LoVo (cell line): ENCODE measurements at regions not wholly inside any gene's neighbourhood (a gene's known extent, or its start where the extent isn't known, plus 50 kb on each side); places are given as distances from the start of the nearest gene placed in this dataset.
"Not testable (repeated sequence)": the region's sequence is repeated elsewhere in the genome, so short reads cannot be mapped to it uniquely, and the experiment has no call there.

Experiments
- DNase-seq: peaks from one replicate; pipeline ENCODE4 v3.0.0-alpha.2; 2016; ENCODE audit warnings: low spot score

DNA sequence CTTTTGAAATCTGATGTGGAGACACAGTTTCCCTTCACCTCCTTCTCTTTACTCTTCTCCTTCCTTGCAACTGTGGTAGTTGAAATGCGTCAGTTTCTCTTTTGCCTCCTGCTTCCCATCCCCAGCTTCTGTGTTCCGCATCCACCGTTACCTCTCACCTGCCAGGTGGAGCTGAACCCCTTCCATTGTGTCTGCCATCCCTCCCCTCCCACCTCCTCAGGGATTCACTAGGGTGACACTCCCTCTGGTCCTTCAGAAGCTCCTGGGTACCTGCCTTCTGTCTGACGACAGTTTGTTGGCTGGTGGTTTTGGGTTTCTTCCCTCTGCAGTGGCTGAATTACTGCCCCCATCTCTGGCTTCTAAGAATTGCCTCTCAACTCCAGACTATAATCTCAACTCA lies 132.1 kb downstream of the SLC24A2 start:
- DNase-seq: no peak

DNA sequence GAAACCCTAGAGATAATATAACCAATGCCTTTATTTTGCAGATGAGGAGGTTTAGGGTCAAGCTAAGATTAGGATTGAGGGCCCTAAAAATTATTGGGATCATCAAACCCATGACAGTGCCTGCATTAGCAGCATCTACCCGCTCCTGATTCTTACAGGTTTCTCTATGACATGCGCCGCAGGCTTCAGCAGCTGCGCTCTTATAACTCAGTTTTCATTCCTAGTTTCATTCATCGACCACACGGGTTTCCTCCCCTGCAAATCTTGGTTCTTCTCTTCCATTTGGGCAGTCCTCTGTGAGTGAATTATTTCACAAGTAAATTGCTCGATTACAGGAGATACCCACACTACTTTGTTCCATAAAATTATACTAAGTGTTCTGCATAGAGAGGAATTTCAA lies 137.2 kb downstream of the SLC24A2 start:
- DNase-seq: no peak

DNA sequence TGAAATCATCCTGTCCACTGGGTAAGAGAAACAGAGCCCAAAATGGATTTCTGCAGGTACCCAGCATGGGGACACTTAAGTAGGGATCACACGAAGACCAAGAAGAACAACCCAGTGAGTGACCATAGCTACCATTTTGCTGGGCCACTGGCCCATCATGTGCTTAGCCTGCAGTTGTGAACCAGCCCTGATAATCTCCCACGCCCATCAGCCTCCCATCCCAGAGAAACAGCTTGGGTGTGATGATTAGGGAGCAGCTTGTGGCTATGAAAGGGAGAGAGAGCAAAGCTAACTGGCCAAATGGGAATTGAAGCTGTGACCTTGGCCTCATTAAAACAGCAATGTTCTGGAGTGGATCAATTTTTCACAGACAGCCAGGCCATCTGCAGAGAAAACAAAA lies 138.5 kb downstream of the SLC24A2 start:
- DNase-seq: no peak

DNA sequence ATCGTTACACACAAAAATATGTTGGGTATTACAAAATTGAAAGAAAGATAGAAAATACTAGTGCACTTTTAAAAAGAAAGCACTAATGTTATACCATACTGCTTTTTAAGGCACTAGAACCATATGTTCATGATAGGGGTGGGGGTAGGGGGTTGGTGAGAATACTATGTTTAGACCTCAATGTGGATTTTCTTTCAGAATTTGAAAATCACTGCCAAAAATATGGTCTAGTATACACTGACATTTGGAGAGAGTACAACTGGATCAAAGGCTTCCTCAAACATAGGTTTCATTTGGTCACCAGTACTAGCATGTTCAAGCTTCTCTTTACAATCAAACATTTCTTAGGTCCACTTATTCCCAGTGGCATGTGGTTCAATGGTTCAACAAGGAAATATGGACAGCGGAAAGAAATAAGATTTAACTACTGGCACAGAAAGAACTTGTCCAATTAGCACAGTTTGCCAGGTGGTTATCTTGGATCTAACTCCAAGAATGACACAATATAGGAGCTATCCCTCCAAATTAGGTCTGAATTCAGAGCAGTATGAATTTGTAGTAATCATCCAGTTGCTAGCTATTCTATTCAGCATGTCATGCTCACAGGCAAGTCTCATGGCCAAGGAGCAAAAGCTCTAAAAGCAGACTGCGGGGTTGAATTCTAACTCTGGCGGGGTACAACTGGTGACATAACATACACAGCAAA lies 139.3 kb downstream of the SLC24A2 start:
- DNase-seq: no peak

DNA sequence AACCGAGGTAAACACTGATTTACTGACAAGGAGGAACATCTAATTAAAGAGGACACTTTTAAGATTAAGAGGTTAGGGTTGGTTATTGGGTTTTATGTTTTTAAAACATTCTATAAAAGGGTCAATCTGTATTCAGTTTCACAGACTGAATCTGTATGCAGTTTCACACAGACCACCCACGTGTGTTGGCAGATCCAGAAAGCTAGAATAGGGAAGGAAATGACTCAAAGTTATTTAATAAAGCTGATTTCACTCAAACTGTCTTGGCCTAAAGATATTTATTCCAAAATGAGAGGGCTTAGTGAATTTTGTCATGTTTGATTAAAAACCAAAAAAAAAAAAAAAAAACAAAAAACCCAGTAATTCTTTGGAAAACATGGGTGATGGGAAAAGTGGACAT lies 140.2 kb downstream of the SLC24A2 start:
- no peak for DNase-seq

DNA sequence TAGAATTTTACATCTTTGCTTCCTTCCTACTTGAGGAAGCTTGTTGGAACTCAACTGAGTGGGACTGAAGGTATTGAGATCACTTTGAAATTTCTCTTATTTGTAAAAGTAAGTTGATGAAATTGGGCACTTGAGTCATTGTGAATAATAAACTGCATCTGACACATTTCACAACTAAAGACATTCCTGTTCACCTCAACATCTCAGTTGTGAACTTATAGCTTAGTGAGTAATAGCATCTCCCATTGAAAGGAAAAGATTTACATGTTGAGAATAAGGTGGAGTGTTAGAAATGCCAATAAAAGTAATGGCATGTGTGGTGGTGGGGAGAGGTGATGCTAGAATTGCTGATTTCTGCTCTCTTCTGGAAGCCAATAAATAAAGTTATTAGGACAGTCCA lies 145.0 kb downstream of the SLC24A2 start:
- no peak for DNase-seq

DNA sequence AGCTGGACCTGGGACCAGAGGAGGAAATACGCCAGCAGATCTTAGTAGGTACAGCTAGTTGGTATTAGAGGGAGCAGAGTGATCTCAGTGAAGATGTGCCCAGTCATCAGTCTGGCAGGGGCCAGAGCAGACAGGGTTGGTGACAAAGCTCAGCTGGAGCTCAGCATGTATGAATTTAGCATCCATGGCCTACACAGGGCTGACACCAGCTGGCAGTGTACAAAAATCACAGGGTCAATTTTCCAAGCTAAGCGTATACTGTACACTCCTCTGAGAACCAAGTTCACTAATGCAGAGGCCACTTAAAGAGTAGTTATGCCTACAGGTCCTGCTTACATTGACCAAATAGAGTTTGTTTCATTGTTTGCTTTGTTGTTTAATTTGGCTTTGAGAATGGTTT lies 146.6 kb downstream of the SLC24A2 start:
- no peak for DNase-seq

DNA sequence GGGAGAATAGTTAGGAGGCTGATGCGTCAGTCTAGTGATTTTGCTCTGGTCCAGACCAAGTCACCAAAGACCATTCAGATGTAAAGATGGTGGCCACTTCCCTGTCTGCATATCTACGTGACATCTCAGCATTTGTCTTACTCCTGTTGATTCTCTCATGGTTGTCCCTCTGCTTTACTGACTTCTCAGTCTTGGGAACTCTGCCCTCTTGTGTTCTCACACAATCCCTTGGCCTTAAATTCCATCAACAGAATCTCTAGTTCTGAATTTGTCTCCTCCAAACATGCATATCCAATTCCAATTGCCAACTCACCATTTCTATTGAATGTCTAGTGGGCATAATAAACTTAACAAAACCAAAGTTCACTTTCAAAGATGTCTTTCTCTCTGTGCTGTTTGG lies 147.8 kb downstream of the SLC24A2 start:
- no peak for DNase-seq

DNA sequence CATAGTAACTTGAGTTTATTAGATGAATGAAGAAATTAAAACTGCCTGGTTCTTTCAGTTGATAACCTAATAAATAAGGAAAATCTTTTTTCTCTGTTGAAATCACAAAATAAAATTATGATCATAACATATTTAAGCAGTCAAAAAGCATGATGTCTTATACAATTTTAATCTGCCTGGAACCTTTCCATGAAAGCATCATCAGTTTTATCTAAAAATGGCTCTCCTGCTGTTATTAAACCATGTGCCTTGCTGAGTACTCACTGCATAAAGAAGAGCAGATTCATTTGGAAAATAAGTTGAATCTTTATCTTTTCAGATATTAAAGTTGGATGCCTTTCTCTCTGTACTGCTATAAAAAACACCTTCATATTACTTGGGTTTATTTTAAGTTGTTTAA lies 148.8 kb downstream of the SLC24A2 start:
- no peak for DNase-seq

DNA sequence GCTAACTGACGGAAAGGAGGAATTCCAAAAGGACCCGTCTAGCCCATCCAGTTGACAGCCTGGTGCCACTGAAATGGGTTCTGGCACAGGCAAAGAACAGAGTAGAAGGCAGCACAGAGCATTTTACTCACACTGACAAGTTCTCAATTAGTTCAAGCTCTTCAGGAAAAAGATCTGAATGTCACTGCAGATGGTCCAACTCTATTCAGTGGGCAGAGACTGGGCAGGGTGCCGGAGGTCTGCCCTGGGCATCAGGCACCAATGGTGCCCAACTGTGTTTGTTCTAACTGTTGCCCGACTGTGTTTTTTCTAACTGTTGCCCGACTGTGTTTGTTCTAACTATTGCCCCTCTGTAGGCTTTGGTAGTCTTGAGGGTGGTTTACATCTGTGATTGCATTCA lies 151.8 kb downstream of the SLC24A2 start:
- DNase-seq: no peak

DNA sequence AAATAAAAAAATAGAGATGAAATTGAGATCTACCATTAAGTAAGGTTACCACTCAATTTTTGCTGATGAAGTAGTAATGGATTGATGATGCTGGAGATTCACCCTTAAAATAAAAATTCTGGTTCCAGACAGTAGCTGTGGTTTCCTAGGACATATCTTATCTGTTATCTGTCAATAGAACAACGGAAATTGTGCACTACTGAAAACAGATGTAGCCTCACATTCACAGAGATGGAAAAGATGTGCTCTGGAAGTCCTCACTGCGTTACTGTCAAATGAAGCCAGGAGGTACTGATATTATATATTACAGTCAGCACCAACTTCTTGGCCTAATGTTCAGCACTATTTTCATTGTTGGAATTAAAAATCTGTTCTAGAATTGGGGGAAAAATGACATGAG lies 154.0 kb downstream of the SLC24A2 start:
- DNase-seq: no peak

DNA sequence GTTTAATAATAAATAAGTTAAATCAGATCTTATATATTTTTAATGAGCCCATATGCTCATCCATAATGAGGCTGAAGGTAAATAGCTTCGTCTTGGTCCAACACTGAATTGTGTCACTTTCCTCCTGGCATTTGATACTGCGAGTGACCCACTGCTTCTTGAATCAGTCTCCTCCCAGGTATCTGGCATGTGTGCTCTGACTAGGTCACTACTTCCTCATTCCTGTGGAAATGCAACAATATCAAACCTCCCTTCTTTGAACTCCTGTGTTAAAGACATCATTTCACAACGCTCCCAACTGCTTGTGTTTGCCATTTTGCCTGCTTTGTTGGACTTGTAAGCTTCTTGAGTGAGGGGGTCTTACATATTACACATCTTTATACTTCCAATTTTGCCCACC lies 157.7 kb downstream of the SLC24A2 start:
- DNase-seq: no peak

DNA sequence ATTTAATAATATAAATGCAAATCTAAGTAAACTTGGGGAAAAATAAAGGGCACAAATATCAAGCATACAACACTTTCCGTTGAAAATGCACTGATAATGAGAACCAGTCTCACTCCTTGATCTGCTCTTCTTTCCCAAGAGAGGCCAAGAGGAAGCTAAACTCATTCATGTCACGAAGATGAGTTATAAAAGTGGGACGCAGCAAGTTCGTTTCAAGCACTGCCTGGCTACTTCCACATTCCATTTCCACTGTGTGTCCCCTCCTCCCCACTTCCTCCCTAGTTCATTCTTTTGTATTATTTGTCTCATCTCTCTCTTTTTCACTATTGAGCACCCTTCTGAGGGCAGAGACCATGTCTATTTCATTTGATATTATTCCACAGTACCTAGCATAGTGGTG lies 158.1 kb downstream of the SLC24A2 start:
- DNase-seq: no peak

DNA sequence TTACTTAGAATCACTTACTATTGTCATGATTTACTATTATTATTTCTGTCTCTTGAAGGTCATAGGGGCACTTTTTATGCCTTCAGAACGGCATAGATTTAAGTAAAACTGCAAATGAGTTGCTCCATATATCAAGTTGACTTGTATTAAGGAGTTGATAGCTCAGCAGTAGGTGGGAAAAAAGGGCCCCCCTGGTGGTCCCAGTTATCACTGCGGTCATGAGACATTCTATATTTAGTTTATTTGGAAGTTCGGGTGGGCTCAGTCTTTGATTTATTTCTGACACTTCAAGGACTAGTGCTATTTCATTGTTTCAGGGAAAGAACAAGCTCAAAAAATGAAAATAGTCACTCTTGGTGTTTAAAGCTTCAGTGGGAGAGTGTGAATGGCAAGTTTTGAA lies 159.3 kb downstream of the SLC24A2 start:
- no peak for DNase-seq

DNA sequence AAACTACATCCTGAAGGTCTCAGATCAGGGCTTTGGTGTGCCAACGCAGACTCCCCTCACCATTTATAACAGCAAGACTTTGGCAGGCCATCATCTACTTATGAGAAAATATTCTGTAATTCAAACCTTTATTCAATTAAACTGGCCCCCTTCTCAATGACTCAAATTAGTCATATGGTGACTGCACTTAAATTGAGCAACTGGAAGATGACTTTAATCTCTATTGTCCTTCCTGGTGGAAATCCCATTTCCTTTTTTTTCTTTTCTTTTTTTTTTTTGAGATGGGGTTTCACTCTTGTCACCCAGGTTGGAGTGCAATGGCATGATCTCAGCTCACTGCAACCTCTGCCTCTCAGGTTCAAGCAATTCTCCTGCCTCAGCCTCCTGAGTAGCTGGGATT lies 163.4 kb downstream of the SLC24A2 start:
- not testable (repeated sequence) for DNase-seq

DNA sequence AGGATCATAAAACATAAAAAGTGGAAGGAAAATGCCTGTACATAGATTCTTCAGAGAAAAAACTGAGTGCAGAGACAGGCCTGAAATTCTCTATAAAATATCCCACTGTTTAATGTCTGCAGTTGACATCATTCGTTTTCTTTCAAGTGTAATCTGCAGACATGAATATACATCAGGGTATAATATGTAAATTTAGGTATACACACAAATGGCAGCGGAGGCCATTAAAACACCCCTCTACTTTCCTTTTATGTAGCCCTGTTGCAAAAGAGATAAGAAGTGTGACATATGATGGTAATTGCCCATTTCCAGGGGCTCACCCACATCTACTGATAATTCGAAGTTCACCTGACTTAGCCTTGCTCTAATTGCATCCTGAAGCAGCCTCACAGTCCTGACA lies 164.3 kb downstream of the SLC24A2 start:
- DNase-seq: no peak

DNA sequence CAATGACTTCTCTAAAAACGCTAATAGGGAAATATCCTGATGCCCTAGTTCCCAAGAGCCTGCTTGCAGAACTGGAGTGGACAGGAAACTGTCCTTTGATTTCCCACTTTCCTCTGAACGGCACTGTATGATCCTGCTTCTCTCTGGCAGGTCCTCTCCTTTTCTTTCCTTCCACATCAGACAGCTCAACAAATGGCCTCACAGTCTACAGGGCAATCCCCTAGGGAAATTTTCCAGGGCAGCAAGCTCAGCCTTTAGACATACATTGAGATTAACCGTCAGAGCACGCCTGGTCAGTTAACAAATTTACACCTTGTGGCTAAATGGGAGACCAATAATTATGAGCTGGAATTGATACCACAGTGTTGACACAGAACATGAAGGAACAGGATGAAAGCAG lies 164.9 kb downstream of the SLC24A2 start:
- DNase-seq: no peak

DNA sequence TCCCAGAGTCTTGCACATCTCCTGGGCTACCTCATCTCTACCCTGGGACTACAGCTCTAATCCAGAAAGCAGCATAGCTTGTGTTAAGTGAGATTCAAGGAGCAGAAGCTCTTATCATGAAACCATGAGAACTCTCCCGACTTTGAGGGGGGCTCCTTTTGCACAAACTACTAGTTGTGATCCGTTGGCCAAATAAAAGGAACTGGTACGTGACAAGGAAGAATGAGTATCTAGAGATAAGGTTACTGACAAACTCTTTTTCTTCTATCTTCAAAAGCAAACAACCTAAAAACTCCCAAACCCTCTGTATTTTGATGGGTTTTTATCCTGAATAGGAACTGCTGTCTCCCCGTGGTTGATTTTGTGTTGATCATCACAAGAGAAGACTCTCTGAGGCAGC lies 168.5 kb downstream of the SLC24A2 start:
- no peak for DNase-seq

DNA sequence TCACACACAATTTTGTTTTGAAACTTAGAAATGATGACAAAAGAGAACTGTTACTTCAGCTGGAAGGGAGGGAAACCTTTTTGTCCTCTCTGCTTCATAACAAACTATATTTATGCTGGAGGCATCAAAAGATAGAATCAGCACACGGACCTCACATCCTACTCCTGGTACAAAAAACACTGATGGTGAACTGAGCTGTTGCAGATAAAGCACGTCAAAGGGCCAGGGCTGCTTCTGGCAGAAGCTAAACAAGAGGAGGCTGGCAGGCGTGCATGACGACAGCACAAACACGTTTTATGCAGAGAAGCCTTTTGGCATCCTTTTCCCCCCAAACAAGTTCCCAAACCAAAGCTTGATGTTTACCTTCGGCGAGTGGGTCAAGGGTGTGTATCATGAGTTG lies 169.6 kb downstream of the SLC24A2 start:
- DNase-seq: no peak

DNA sequence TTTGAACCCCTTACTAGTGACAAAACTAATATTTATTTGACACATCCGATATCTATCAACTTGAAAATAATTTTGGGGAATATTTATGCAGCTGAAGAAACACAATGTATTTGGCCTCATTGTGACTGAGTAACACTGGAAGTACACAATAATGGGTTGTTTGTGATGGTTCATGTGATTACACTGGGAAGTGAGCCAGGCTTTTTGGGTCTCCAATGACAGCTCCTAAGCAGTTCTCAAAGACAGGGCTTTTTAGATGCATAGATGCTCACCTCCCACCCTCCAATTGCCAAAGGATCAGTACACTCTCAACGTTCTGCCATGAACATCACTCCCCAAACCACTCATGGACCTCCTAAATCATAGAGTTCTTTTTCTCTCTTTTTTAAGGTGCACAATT lies 170.0 kb downstream of the SLC24A2 start:
- DNase-seq: no peak

DNA sequence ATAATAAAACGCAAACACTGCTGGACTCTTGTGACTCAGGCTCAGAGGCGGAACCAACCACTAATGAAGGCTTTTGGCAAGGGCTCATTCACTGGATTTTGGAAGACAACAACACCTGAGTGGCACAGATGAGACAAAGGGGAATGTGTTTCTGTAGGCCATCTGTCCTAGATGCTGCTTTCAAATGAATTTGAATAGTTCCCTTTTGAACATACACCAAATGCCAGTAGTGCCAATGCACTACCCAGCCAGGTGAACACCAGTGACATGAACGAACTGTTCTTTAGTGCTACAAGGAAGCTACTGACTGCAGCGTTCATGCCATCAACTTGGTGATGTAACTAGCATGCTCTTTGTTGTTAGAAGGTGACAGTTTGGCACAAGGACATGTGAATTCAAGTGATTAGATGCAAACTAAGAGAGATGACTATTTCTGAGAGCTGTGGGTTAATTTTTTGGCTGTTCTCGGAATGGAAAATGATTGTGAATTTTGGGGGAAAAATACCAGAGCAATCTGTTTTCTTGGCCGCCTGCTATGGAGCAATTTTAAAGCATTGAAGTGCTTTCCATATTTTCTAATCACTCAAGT lies 173.7 kb downstream of the SLC24A2 start:
- no peak for DNase-seq

DNA sequence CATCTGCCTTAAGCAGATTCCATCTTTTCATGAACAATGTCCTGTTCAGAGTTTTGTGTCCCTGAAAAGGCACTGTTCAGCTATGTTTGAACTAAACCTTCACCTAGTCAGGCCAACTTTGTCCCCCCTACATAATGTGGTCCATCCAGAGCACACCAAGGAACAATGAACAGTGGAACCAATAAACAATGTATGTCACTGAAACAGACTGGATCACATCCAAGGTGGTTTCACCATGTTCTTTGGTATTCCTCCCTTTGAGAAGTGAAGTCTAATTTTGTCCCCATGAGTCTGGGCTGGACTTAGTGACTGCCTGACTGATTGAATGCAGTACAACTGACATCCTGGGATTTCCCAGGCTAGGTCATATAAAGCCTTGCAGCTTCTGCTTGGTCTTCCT lies 174.5 kb downstream of the SLC24A2 start:
- DNase-seq: no peak

DNA sequence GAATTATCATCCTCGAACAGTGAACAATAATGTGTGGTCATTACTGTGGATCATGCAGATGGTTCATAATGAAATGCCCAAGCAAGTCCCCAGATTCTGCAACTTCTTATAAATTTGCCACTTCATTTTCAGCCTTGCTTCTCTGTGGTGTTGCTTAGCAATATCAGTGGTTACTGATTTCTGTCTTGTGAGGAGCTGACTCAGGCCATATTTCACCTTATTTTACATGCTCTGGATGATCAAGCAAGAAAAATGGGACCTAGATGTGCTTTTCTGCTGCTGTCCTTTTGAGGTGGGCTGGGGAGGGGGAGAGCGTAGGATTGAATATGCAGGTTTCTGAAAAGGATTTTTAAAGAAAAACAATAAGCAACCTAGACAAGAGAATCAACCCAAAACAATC lies 188.3 kb downstream of the SLC24A2 start:
- DNase-seq: no peak

DNA sequence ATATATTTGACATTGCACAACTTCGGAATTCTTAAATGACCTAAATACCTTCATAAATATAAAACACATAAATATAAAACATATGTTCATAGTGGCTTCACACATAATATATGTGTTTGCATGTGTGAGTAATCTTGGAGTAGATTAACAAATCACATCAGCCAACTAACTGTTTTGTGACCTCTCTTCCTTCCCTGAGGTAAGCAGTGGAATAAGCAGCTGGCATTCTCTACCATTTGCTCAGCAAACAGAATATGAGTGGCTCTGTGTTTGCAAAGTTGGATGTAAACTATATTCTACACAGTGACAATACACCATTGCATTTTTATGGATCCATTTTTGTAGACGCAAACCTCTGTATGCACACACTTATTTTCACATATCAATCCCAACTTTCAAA lies 189.9 kb downstream of the ACER2 start:
- DNase-seq: no peak
